GM12864 (cell line): ENCODE measurements at regions not wholly inside any gene's neighbourhood (a gene's known extent, or its start where the extent isn't known, plus 50 kb on each side); places are given as distances from the start of the nearest gene placed in this dataset.
"Not testable (repeated sequence)": the region's sequence is repeated elsewhere in the genome, so short reads cannot be mapped to it uniquely, and the experiment has no call there.

Experiments used
- DNase-seq: peaks from one replicate; pipeline ENCODE4 v3.0.0-alpha.2; 2011; ENCODE audit warnings: low read depth
- H3K4me3 ChIP-seq: 2 replicates; pipeline ENCODE4 v1.5.1; 2011; ENCODE audit warnings: mild to moderate bottlenecking, low read depth, low read length, control low read depth
- CTCF ChIP-seq: IDR thresholded peaks from 2 replicates; pipeline ENCODE4 v1.5.1; 2011; ENCODE audit warnings: low read depth, mild to moderate bottlenecking, moderate library complexity, low read length, control low read depth, inconsistent platforms; ENCODE audit errors: missing control alignments

GRCh38 chr5:25552871-25553481, 908.2 kb upstream of the CDH10 start:
- no peak for TF ChIP-seq CTCF
- DNase-seq = no peak
- no peak overlapping the region for H3K4me3 ChIP-seq

- no peak for DNase-seq
- no peak for TF ChIP-seq CTCF
- H3K4me3 ChIP-seq = no peak overlapping the region
Observed at GRCh38 chr5:25550793-25551192, 906.0 kb upstream of the CDH10 start.

GRCh38 chr5:25544652-25545249, 900.0 kb upstream of the CDH10 start:
- no peak for DNase-seq
- TF ChIP-seq CTCF = peak; percentile 45
- H3K4me3 ChIP-seq = no peak overlapping the region

- no peak for TF ChIP-seq CTCF
- no peak overlapping the region for H3K4me3 ChIP-seq
- no peak for DNase-seq
Observed at GRCh38 chr5:25540628-25541027, 895.9 kb upstream of the CDH10 start.

GRCh38 chr5:25539536-25539935, 894.8 kb upstream of the CDH10 start:
- no peak overlapping the region for H3K4me3 ChIP-seq
- no peak for DNase-seq
- no peak for TF ChIP-seq CTCF

GRCh38 chr5:25536461-25536860, 891.7 kb upstream of the CDH10 start:
- not testable (repeated sequence) for DNase-seq, H3K4me3 ChIP-seq

- H3K4me3 ChIP-seq = no peak overlapping the region
- no peak for DNase-seq
- TF ChIP-seq CTCF = no peak
Observed at GRCh38 chr5:25516141-25516540, 871.4 kb upstream of the CDH10 start.
